ENCODE measurements at regions not wholly inside any gene's neighbourhood (a gene's known extent, or its start where the extent isn't known, plus 50 kb on each side); places are given as distances from the start of the nearest gene placed in this dataset.
"Not testable (repeated sequence)": the region's sequence is repeated elsewhere in the genome, so short reads cannot be mapped to it uniquely, and the experiment has no call there.

GRCh38 chrX:13155550-13155949 is 111.1 kb upstream of the FAM9C start:
- TF ChIP-seq POLR2A (IDR thresholded peaks at IDR 0.05; ENCODE audit: low read length); GATA1 (IDR thresholded peaks at IDR 0.05; ENCODE audit: low read depth, low read length): not testable (repeated sequence)
